ENCODE measurements at regions not wholly inside any gene's neighbourhood (a gene's known extent, or its start where the extent isn't known, plus 50 kb on each side); places are given as distances from the start of the nearest gene placed in this dataset.

GRCh38 chr3:158912188-158912587 is 110.3 kb downstream of the MFSD1 start:
- no peak overlapping the region for H2AFZ ChIP-seq (ENCODE audit: control insufficient read depth, low read length)
- no peak overlapping the region for H3K9ac ChIP-seq (ENCODE audit: control insufficient read depth, extremely low read depth, insufficient read depth, low read length)
- H3K27me3 ChIP-seq (ENCODE audit: control insufficient read depth, extremely low read depth, insufficient read depth, low read length) = no peaks in the 10 kb centered on the region
- H3K9me1 ChIP-seq (ENCODE audit: control insufficient read depth, extremely low read depth, insufficient read depth, low read length) = no peaks in the 10 kb centered on the region
- no peak for FAIRE-seq
- H3K27ac ChIP-seq (ENCODE audit: control insufficient read depth, insufficient read depth, low read length) = no peak overlapping the region
- H3K4me2 ChIP-seq (ENCODE audit: control insufficient read depth, extremely low read depth, insufficient read depth, low read depth, low read length) = no peak overlapping the region
- DNase-seq (ENCODE audit: low read depth, low spot score) = no peak
- no peaks in the 10 kb centered on the region for H3K79me2 ChIP-seq (ENCODE audit: control insufficient read depth, insufficient read depth, low read length)
- TF ChIP-seq CTCF (optimal IDR thresholded peaks at IDR 0.05 in 1 of 3, IDR thresholded peaks at IDR 0.05 in 1 of 3, conservative IDR thresholded peaks at IDR 0.05 in 1 of 3; ENCODE audit: extremely low read depth in 1 of 3, insufficient read depth in 2 of 3, low read length in 3 of 3) = no peak
- TF ChIP-seq EZH2 (IDR thresholded peaks at IDR 0.05; ENCODE audit: low read length) = no peak
- no peaks in the 10 kb centered on the region for H3K36me3 ChIP-seq (ENCODE audit: control insufficient read depth in 2 of 2, extremely low read depth in 1 of 2, insufficient read depth in 2 of 2, low read length in 2 of 2)
- dilution Hi-C loops (cut with MboI; ENCODE audit: extremely low pct_ligation_motif_present, low sequenced_read_pairs) = no loop called here
- H3K9me3 ChIP-seq (ENCODE audit: control insufficient read depth, low read depth, low read length) = no peaks in the 10 kb centered on the region
- no peaks in the 10 kb centered on the region for H4K20me1 ChIP-seq (ENCODE audit: control insufficient read depth, extremely low read depth, insufficient read depth, low read length)
- H3K4me3 ChIP-seq (ENCODE audit: control insufficient read depth in 2 of 3, extremely low read depth in 1 of 3, insufficient read depth in 2 of 3, low read depth in 1 of 3, low read length in 3 of 3) = no peak overlapping the region
- H3K4me1 ChIP-seq (ENCODE audit: control insufficient read depth, extremely low read depth, insufficient read depth, low read length) = no peaks in the 10 kb centered on the region

- H3K27me3 ChIP-seq (ENCODE audit: control insufficient read depth, extremely low read depth, insufficient read depth, low read length) = no peaks in the 10 kb centered on the region
- TF ChIP-seq CTCF (optimal IDR thresholded peaks at IDR 0.05 in 1 of 3, IDR thresholded peaks at IDR 0.05 in 1 of 3, conservative IDR thresholded peaks at IDR 0.05 in 1 of 3; ENCODE audit: extremely low read depth in 1 of 3, insufficient read depth in 2 of 3, low read length in 3 of 3) (no peak), EZH2 (IDR thresholded peaks at IDR 0.05; ENCODE audit: low read length) (no peak)
- H3K4me1 ChIP-seq (ENCODE audit: control insufficient read depth, extremely low read depth, insufficient read depth, low read length) = no peaks in the 10 kb centered on the region
- no peaks in the 10 kb centered on the region for H3K79me2 ChIP-seq (ENCODE audit: control insufficient read depth, insufficient read depth, low read length)
- no peaks in the 10 kb centered on the region for H3K36me3 ChIP-seq (ENCODE audit: control insufficient read depth in 2 of 2, extremely low read depth in 1 of 2, insufficient read depth in 2 of 2, low read length in 2 of 2)
- no peak for FAIRE-seq
- no peak for DNase-seq (ENCODE audit: low read depth, low spot score)
- H3K4me2 ChIP-seq (ENCODE audit: control insufficient read depth, extremely low read depth, insufficient read depth, low read depth, low read length) = no peak overlapping the region
- H3K9me3 ChIP-seq (ENCODE audit: control insufficient read depth, low read depth, low read length) = no peaks in the 10 kb centered on the region
- dilution Hi-C loops (cut with MboI; ENCODE audit: extremely low pct_ligation_motif_present, low sequenced_read_pairs) = no loop called here
- H2AFZ ChIP-seq (ENCODE audit: control insufficient read depth, low read length) = no peak overlapping the region
- H4K20me1 ChIP-seq (ENCODE audit: control insufficient read depth, extremely low read depth, insufficient read depth, low read length) = no peaks in the 10 kb centered on the region
- H3K27ac ChIP-seq (ENCODE audit: control insufficient read depth, insufficient read depth, low read length) = no peak overlapping the region
- H3K9me1 ChIP-seq (ENCODE audit: control insufficient read depth, extremely low read depth, insufficient read depth, low read length) = no peaks in the 10 kb centered on the region
- H3K9ac ChIP-seq (ENCODE audit: control insufficient read depth, extremely low read depth, insufficient read depth, low read length) = no peak overlapping the region
- no peak overlapping the region for H3K4me3 ChIP-seq (ENCODE audit: control insufficient read depth in 2 of 3, extremely low read depth in 1 of 3, insufficient read depth in 2 of 3, low read depth in 1 of 3, low read length in 3 of 3)
Observed at GRCh38 chr3:158912621-158913020, 110.8 kb downstream of the MFSD1 start.
